HG02588 (cell line): ENCODE measurements at regions not wholly inside any gene's neighbourhood (a gene's known extent, or its start where the extent isn't known, plus 50 kb on each side); places are given as distances from the start of the nearest gene placed in this dataset.

Experiments used
- ATAC-seq: cut with Tn5 transposase; IDR thresholded peaks from one replicate; pipeline ENCODE4 v1.9.1; 2021; ENCODE audit warnings: mild to moderate bottlenecking, moderate library complexity; ENCODE audit not compliant: unreplicated experiment

GRCh38 chr15:37773111-37773860 lies 161.2 kb upstream of the TMCO5A start:
- ATAC-seq = no peak

DNA sequence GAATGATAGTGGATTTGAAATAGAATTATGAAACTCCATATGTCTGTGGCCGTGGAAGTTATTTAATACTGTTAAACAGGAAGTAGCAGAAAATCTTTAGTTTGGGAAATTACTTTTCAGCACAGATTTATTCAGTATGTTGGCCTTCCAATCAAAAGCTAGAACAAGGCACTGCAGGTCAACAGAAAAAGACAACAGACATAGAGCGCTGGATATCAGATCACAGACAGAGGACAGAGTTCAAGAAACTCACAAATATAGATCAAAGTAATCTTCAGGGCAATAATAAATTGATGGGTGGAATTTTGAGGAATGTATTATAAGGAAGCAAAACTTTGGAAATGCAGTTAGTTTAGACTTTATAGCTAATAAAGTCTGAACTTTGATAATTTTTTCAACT lies 159.5 kb upstream of the TMCO5A start:
- no peak for ATAC-seq

- ATAC-seq = no peak
Observed at GRCh38 chr15:37777006-37777405, 157.4 kb upstream of the TMCO5A start.

DNA sequence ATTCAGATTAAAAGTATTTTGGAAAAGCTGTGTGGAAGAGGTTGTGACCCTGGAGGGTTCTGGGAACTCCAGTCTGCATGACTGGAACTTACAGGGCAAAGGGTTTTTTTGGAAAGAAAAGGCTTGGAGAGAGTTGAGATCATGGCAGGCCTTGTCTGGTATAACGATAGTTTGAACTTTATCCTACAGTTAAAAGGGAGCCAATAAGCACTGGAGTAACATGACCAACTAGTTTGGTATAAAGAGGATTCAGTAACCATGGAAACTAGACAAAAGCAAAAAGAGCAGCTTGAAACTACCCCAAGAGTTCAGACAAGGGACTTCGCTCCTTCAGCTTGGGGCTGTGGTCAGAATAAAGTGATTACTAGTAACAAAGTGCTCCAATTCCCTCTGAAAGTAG lies 151.2 kb upstream of the TMCO5A start:
- no peak for ATAC-seq

DNA sequence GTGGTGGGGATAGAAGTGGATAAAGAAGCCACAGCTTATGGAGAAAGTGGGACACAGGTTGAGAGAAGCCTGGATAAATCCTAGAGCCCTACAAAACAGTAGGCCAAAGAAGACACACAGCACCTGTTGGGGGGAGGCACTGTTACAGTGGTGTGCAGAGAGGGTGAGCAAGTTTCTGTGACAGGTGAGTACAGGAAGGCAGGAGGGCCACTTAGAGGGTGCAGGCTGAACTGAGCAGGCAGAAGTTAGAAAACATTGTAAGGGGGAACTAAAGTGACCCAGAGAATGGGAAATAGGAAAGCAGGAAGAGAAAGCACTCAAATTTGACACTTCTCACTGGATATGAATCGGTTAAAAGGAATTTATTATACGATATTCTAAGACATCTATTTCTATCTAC lies 146.1 kb upstream of the TMCO5A start:
- ATAC-seq = no peak

DNA sequence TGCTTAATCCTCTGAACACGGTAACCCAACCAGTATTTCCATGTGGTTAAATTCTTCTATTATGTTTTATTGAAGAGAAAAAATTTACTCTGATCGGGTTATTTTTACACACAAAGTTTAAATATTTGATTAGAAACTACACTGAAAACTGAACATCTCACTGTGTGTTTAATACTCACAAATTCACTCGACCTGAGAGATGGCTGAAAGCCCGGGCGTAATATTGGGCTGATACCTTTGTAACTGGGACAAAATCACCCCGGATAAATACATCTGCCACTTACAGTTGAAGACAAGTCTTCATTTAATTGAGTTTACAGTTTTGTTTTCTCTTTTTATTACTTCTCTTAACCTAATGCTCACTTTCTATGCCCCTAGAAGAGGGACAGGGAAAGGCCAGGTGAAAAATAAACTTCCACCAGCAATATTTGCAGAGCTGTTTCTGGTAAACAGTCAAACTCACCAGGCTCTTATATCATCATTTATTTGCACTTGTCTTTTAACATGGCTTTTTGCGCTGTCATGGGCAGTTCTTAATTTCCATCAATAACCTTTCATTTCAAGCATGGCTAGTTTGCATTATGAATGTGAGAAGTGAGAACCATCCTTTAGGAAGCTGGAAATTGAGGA lies 145.6 kb upstream of the TMCO5A start:
- ATAC-seq = no peak

DNA sequence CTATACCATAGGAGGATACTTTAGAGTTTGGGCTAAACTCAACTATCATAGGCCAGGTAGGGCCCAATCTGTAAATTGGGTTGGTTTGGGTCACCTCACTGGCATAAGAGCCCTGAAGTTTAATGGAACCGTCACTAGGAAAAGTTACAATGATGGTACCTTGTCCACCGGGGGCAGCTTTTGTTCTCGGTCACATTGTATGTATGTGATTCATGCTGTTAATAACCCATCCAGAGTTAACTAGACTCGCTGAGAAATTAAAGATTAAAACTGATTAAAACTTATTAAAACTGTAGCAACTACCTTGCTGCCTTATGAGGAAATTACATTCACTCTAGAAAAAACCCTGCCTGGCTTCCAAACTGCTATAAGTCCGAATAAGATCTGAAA lies 145.0 kb upstream of the TMCO5A start:
- no peak for ATAC-seq

GRCh38 chr15:37789881-37790280 lies 144.6 kb upstream of the TMCO5A start:
- no peak for ATAC-seq

- no peak for ATAC-seq
Observed at GRCh38 chr15:37791693-37792092, 142.7 kb upstream of the TMCO5A start.

DNA sequence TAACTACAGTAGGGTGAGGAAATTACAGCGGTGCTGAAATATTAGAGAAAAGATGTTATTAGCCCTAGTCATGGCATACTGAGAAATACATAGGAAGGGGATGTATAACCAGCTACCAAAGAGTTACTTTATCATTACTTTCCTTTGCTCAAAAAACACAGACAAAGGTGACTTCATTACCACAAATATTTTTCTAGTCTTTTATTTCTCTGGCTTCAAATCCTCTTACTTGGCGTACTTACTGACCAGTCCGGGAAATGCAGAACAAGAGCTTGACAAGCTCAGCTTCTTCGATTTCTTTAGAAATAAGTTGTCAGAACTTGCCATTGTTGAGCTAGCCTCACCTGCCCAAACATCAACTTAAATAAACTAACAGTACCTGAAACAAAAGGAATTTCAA lies 142.1 kb upstream of the TMCO5A start:
- ATAC-seq = no peak

DNA sequence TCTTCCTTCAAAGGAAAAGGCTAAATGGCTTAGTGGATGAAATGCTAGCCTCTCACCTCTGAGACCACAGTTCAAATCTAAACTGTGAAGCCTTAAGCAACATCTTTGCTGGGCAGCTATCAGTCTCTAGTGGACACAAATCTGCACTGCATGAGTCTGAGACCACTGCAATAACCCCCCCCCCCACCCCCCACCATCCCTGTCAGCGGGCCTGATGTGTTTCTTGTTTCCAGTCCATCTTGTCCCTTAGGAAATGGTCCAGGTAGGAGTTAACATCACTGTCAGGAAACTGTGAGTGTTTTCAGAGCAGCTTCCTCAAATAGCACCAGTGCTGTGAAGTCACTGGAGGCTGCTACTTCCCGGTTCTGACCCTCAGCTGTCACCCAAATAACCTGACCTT lies 140.6 kb upstream of the TMCO5A start:
- ATAC-seq = no peak

DNA sequence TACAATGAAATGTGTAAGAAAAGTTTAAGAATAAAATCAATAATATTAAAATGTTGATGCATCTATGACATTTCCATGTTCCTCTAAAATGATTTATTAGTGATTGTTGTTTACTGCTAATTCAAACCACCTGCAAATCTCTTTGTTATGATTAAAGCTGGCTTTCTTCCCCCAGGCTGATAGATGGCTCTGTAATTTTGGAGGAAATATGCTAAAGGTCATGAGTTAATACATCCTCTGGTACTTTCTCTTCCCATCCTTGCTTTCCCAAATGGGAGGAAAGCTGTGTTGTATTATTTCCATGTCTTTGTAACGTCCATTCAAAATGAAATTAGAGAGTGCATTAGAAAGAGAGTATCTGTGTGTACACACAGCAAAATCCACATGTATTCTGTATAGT lies 139.5 kb upstream of the TMCO5A start:
- no peak for ATAC-seq

DNA sequence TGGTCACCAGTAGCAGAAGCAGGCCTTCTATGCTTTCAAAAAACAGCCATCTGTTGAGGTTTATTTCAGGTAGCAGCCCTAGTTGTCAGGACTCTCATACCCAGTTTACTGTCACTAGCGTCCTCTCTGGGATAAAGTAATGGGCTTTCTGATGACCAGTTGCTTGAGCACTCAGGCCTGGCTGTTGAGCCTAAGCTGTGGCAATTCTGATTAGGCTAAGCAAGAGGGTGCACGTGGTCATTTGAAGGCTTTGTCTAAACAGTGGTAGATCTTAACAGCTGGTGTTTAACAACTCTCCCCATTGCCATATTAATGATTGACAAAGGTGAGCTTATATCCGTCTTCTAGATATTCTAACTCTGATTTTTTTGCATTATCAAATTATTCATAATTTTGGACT lies 132.9 kb upstream of the TMCO5A start:
- no peak for ATAC-seq

- ATAC-seq = no peak
Observed at GRCh38 chr15:37806808-37807207, 127.6 kb upstream of the TMCO5A start.

DNA sequence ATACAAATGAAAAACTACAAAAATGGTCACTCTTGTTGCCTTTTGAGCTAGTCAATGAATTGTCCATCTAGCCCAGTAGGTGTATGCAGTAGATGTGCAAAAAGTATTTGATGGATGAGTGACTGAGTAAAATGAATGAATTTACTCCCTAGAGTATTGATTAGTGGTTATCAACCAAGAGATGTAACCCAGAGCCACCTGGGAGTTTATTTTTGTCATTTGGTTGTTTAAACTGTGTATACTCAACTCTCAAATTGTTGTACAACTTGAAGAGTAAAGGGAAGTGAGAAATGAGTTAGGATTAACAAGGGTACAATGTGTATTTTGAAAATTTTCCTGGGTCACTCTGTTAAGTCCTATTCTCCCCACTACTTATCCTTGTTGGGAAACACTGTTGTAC lies 124.1 kb upstream of the TMCO5A start:
- ATAC-seq = no peak

GRCh38 chr15:37813306-37813705 lies 121.1 kb upstream of the TMCO5A start:
- ATAC-seq = no peak

DNA sequence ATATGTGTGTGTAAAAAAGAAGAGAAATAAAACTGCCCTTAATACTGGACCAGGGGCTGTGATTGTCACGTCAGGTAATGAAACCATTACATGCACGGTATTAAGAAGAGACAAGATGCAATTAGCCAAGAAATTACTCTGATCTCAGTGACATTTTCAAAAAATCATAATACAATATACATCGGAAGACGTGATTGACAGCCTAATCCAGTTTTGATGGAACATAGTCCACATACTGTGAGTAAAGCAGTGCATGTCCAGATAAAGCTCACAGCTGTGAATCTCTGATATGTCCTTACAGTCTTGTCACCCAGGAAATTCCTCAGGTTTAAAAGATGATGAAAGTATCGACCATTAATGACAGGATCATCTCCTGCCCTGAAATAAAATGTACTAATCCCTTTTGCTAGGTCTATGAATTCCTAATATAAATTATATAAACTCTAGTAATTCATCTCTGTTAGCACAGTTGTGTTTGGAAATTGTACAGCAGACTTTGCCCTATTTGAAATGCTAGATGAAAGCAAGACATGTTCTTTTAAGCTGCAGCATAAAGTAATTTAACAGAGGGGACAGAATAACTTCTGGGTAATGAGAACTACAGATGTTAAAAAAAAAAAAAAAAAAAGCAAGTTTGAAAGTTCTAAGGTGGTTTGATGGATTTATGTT lies 119.5 kb upstream of the TMCO5A start:
- ATAC-seq = no peak

GRCh38 chr15:37818152-37818677 lies 116.2 kb upstream of the TMCO5A start:
- no peak for ATAC-seq

DNA sequence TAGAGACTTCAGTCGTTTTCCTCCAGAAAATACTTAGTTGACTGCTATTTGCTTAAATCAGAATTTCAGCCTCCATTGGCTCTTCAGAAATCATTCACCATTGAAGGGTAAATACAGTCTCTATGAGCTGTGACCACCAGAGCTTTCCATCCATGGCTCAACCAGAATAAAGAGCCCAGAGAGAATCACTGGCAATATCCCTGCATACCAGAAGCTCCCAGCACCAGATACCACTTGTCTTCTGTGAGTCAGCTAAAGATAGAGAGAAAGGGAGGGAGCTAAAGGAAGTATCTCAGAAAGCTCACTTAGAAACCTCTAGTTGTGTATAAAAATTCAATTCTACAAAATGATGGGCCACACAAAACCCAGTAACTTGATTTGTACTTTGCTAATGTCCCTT lies 115.2 kb upstream of the TMCO5A start:
- no peak for ATAC-seq

DNA sequence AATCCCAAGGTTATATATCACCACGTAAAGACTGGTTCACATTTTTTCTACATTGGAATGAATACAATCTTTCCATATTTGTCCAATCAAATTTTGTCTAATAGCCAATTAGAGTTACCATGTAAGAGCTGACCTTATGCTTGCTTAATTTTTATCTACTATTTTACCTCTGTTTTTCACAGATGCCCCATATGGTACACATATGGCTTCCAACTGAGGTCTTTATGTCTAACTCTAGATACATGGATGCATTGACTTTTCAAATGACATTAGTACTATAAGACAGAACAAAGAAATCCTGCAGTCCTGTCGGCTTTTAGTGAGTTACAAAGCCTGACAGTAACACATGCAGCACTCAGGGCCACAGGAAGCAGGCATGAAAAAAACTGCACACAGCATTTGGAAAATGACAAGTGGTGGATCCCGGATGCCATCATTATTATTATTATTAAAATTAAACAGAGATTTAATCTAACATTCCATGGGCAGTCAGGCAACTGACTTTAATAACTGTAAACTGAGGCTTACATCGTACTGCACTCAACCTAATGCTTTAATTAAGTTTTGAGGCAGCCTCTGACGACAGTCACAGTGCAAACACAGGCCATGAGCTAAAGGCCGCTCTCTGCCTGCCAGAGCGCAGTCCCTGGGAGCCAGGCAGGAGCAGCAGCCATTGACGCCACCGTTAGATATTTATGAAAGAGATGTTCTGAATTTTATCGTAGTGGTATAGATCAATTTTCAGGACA lies 113.9 kb upstream of the TMCO5A start:
- no peak for ATAC-seq

DNA sequence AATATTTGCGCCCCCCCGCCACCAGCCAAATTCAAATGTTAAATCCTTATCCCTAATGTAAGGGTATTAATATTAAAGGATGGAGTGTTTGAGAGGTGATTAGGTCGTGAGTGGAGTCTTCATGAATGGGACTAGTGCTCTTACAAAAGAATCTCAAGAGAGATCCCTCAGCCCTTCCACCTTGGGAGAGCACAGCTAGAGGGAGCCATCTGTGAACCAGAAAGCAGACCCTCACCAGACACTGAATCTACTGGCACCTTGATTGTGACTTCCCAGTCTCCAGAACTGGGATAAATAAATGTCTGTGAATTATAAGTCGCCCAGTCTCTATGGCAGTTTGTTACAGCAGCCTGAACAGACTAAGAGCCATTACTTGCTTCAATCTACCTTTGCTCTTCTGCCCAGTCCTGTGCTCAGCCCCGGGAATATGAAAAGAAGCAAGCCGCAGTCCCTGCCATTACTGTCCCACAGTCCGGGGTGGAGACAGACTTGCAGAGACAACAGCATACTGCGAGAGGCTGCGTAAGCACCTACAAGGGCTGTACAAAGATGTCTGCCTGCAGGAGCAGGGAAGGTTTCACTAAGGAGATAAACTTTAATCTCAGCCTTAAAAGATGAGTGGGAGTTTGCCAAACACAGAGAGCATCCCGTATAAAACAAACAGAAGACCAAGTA lies 110.7 kb upstream of the TMCO5A start:
- ATAC-seq = no peak
